K562 (cell line): ENCODE measurements at regions not wholly inside any gene's neighbourhood (a gene's known extent, or its start where the extent isn't known, plus 50 kb on each side); places are given as distances from the start of the nearest gene placed in this dataset.

Experiments
- CTCF ChIP-seq, 3 experiments: IDR thresholded peaks in 2 of 3; conservative IDR thresholded peaks in 1 of 3; 2 replicates each; pipeline ENCODE4 v1.5.1; 2011 to 2012; ENCODE audit warnings: low read length in 3 of 3, mild to moderate bottlenecking in 3 of 3, control low read depth in 2 of 3, improper control_type of control experiment in 1 of 3, inconsistent platforms in 1 of 3, low read depth in 1 of 3, mixed read lengths in 1 of 3, moderate library complexity in 1 of 3; ENCODE audit not compliant: insufficient read depth in 2 of 3
- POLR2AphosphoS2 ChIP-seq: IDR thresholded peaks from 2 replicates; pipeline ENCODE4 v1.6.1; 2012; ENCODE audit warnings: low read length, improper control_type of control experiment
- TCF7 ChIP-seq: sonication (generic); IDR thresholded peaks from 2 replicates; pipeline ENCODE4 v1.6.1; 2016; ENCODE audit warnings: antibody characterized with exemption, borderline replicate concordance
- ZBTB1 ChIP-seq: sonication (generic); formaldehyde crosslinking; IDR thresholded peaks from 2 replicates; pipeline ENCODE4 v1.8.1; 2023; ENCODE audit warnings: missing genetic modification reagents, low read depth, mild to moderate bottlenecking, borderline replicate concordance
- ZNF134 ChIP-seq: fragments of 250-450 bp; sonication (Bioruptor Pico); conservative IDR thresholded peaks from 2 replicates; pipeline ENCODE4 v1.4.0; 2020

GRCh38 chr5:173493846-173494245 lies 122.6 kb downstream of the BOD1 start:
- TF ChIP-seq POLR2AphosphoS2 (no peak), ZNF134 (CRISPR knock-in tag) (no peak), CTCF (IDR thresholded peaks at IDR 0.05 in 2 of 3, conservative IDR thresholded peaks at IDR 0.05 in 1 of 3; ENCODE audit: insufficient read depth in 2 of 3, low read depth in 1 of 3, low read length in 3 of 3) (no peak; a peak in 1 of 6 replicates), ZBTB1 (CRISPR knock-in tag) (no peak), TCF7 (no peak)
